GM23338 (cell line): ENCODE measurements at regions not wholly inside any gene's neighbourhood (a gene's known extent, or its start where the extent isn't known, plus 50 kb on each side); places are given as distances from the start of the nearest gene placed in this dataset.

Experiments used
- EZH2 ChIP-seq: fragments of 200-600 bp; sonication (generic); IDR thresholded peaks from one replicate; pipeline ENCODE4 v1.8.0; 2017; ENCODE audit warnings: antibody characterized with exemption, mild to moderate bottlenecking, low read depth; ENCODE audit not compliant: unreplicated experiment
- JUNB ChIP-seq: IDR thresholded peaks from one replicate; pipeline ENCODE4 v1.6.1; 2016; ENCODE audit warnings: antibody characterized with exemption; ENCODE audit not compliant: unreplicated experiment
- POLR2AphosphoS5 ChIP-seq: IDR thresholded peaks from 2 replicates; pipeline ENCODE4 v1.6.1; 2016; ENCODE audit warnings: antibody characterized with exemption, low read depth
- TF ChIP-seq, protein P1 (sequence below), 2 experiments: fragments of 200-600 bp in 1 of 2; sonication (generic) in 1 of 2; conservative IDR thresholded peaks; 2 replicates each; pipeline versions ENCODE4 v1.5.1 to v1.6.1; 2016 to 2017; ENCODE audit warnings: antibody characterized with exemption in 2 of 2, low read depth in 2 of 2, mild to moderate bottlenecking in 2 of 2, moderate library complexity in 1 of 2

DNA sequence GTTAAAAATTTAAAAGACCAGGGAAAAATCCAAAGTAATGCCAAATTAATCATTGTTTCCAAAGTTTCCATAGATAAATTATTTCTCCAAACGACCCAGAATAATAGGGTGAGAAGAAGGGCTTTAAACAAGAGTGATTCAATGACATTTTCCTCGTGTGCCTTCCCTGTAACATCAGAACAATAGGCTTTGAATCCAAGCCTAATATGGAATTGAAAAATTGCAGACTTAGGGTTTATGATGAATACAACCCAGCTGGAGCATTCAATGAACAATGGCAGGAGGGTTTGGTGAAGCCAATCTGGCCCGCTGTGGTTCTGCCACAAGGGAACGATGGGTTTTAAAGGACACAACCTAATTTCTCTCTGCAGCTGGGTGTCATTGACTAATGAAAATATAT is 94.2 kb downstream of the CBLL2 start:
- TF ChIP-seq, protein P1, sequence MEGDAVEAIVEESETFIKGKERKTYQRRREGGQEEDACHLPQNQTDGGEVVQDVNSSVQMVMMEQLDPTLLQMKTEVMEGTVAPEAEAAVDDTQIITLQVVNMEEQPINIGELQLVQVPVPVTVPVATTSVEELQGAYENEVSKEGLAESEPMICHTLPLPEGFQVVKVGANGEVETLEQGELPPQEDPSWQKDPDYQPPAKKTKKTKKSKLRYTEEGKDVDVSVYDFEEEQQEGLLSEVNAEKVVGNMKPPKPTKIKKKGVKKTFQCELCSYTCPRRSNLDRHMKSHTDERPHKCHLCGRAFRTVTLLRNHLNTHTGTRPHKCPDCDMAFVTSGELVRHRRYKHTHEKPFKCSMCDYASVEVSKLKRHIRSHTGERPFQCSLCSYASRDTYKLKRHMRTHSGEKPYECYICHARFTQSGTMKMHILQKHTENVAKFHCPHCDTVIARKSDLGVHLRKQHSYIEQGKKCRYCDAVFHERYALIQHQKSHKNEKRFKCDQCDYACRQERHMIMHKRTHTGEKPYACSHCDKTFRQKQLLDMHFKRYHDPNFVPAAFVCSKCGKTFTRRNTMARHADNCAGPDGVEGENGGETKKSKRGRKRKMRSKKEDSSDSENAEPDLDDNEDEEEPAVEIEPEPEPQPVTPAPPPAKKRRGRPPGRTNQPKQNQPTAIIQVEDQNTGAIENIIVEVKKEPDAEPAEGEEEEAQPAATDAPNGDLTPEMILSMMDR (conservative IDR thresholded peaks at IDR 0.05; ENCODE audit: low read depth in 2 of 2), result no peak
- no peak for TF ChIP-seq EZH2
- no peak for TF ChIP-seq POLR2AphosphoS5
- TF ChIP-seq JUNB, result no peak
